Fibroblast of pulmonary artery (primary cell): ENCODE measurements at regions not wholly inside any gene's neighbourhood (a gene's known extent, or its start where the extent isn't known, plus 50 kb on each side); places are given as distances from the start of the nearest gene placed in this dataset.

Experiments used
- DNase-seq: peaks from one replicate; pipeline ENCODE4 v3.0.0-alpha.2; 2010; ENCODE audit warnings: low read depth
- H3K4me3 ChIP-seq: replicated peaks from 2 replicates; pipeline ENCODE4 v1.5.1; 2011; ENCODE audit warnings: low read depth, mild to moderate bottlenecking, control low read depth, low read length, moderate library complexity
- TF ChIP-seq, protein P1 (sequence below): IDR thresholded peaks from 2 replicates; pipeline ENCODE4 v1.5.1; 2011; ENCODE audit warnings: mild to moderate bottlenecking, control low read depth, low read length, inconsistent platforms; ENCODE audit errors: missing control alignments

DNA sequence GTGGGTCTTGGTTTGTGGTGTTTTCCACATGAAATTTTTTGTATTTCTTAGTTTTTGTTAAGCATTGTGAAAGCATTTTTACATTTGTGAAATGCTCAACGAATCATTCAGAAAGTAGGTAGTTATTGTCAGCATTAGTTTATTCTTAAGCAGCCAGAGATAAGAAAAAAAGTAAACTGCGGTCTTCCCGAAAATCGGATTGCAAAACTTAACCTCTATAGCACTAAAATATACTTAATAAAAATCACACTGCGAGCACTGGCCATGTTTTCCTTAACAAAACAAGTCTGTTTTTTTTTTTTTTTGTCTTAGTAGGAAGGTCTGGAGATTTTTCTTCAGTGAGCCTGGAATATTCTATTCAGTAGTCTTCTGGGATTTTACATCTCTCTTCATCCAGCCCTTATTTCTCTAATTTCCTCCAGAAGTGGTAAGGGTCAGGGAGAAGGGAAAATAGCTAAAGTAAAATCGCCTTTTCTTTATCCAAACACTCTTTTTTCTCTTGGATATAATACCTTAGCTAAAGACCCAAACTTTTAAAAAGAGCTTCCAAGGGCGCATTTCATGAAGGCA lies 289.9 kb downstream of the DMAC1 start:
- no peak overlapping the region for H3K4me3 ChIP-seq
- TF ChIP-seq, protein P1, sequence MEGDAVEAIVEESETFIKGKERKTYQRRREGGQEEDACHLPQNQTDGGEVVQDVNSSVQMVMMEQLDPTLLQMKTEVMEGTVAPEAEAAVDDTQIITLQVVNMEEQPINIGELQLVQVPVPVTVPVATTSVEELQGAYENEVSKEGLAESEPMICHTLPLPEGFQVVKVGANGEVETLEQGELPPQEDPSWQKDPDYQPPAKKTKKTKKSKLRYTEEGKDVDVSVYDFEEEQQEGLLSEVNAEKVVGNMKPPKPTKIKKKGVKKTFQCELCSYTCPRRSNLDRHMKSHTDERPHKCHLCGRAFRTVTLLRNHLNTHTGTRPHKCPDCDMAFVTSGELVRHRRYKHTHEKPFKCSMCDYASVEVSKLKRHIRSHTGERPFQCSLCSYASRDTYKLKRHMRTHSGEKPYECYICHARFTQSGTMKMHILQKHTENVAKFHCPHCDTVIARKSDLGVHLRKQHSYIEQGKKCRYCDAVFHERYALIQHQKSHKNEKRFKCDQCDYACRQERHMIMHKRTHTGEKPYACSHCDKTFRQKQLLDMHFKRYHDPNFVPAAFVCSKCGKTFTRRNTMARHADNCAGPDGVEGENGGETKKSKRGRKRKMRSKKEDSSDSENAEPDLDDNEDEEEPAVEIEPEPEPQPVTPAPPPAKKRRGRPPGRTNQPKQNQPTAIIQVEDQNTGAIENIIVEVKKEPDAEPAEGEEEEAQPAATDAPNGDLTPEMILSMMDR: no peak
- no peak for DNase-seq

DNA sequence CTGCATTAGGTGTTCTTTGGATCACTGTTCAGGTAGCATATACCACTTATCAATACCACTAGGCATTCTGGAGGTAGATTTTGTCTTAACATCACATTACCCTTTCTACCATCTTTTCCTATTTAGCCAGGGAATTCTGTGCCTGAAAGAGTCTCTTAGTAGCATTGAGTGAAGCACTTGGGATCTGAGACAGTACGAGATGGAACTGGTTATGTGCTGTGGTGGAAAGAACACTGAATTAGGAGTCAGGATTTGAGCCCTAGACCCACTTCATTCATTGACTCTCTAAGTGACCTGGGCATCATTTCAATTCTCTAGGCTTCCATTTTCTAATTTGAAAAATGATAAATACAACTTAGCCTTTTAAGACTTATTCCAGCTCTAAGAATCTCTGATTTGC lies 291.1 kb downstream of the DMAC1 start:
- DNase-seq: no peak
- TF ChIP-seq, protein P1: no peak
- no peak overlapping the region for H3K4me3 ChIP-seq

DNA sequence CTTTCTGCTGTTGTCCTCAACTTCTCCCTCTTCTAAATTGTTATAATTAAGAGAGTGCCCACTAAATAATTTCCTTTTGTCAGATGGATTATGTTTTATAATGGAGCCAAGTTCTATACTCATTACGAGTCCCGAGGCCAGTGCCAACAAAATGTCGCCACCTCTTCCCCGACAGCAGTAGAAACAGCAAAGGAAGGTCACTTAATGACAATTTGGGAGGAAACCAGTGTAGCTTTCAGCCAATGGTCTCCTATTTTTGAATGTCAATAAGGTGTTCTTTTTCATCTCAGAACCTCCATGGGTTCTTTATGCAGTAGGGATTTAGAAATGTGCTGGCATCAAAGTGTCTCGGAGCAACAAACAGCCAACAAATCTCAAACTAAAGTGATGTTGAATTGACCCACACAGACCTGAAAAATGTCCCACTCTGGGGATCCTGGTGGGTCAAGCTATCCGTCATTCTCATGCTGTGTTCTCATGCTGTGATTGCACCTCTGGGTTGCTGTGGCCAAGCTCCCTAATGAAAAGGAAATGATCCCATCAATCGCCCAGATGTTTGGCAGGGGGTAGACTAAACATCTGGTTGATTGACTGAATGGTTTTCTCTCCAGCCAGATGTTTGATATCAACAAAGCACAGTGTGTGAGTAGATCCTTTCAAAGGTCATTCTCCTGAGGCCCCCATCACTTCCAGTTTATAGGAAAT lies 291.9 kb downstream of the DMAC1 start:
- no peak overlapping the region for H3K4me3 ChIP-seq
- TF ChIP-seq, protein P1: no peak
- DNase-seq: no peak

DNA sequence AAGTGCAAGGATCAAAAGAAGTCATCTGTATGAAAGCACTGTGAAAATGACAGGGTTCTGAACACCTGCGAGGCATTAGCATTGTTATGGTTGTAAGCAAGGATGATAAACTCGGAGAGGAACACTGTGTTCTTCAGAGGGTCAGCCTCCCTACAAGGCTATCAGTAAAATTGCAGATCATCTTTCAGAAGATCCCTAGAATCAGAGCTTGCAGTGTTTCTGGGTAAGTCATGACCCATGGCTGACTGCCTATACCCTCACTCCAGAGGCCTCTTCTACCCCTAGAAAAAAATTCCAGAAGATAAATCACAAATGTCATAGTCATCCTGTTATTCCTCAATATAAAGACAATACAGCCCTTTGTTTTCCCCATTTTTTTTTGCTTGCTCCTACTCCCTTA lies 292.6 kb downstream of the DMAC1 start:
- TF ChIP-seq, protein P1: no peak
- no peak overlapping the region for H3K4me3 ChIP-seq
- no peak for DNase-seq

DNA sequence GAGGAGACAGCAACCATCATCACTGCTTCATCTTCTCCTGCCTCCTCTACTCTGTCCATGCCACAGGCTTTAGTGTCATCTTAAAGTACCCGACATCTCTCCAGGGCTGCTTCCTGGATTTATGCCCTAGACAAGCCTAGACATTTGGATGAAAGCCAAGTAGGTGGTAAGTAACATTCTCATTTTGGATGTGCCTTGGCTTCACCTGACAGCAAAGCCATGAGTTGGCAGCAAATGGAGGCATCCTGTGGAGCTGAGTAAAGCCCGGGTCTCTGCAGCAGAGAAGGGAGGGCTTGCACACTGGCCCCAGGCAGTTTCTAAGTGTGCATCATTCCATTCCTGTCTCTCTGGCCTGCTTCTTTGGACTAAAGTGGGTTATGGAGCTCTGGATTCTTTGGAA lies 299.1 kb downstream of the DMAC1 start:
- no peak for DNase-seq
- TF ChIP-seq, protein P1: no peak
- no peak overlapping the region for H3K4me3 ChIP-seq

DNA sequence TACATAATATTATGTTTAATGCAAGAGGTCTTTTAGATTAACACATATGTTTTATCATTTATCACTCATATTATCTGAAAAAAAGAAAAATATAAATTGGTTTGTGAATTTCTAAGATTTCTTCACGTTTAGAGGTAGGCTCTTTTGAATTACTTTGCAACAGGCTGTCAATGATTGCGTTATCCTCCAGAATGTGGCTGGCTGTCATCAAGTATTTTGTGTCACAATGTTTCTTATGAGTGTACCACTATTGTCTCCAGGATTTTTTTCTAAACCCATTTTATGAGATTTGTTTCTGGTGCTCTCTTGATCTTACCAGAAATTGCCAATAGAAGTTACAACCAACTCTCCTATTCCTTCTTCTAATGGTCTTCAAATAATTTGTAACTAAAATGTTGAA lies 307.9 kb downstream of the DMAC1 start:
- TF ChIP-seq, protein P1: no peak
- DNase-seq: no peak
- no peak overlapping the region for H3K4me3 ChIP-seq
